GM13976 (cell line): ENCODE measurements at regions not wholly inside any gene's neighbourhood (a gene's known extent, or its start where the extent isn't known, plus 50 kb on each side); places are given as distances from the start of the nearest gene placed in this dataset.

Experiments
- DNase-seq: peaks from one replicate; pipeline ENCODE4 v3.0.0; 2012; ENCODE audit warnings: low spot score
- in situ Hi-C: fragments of 300-500 bp; cut with MboI; formaldehyde crosslinking; loops from one replicate; pipeline ENCODE4 v1.12.0; 2022; ENCODE audit warnings: low sequenced_read_pairs, mixed read lengths, inconsistent platforms; ENCODE audit not compliant: unreplicated experiment
- TF ChIP-seq, protein P1 (sequence below): IDR thresholded peaks from 2 replicates; pipeline ENCODE4 v1.5.1; 2012; ENCODE audit warnings: borderline replicate concordance, mild to moderate bottlenecking; ENCODE audit not compliant: insufficient read depth; ENCODE audit errors: extremely low read depth, missing control alignments, control extremely low read depth

DNA sequence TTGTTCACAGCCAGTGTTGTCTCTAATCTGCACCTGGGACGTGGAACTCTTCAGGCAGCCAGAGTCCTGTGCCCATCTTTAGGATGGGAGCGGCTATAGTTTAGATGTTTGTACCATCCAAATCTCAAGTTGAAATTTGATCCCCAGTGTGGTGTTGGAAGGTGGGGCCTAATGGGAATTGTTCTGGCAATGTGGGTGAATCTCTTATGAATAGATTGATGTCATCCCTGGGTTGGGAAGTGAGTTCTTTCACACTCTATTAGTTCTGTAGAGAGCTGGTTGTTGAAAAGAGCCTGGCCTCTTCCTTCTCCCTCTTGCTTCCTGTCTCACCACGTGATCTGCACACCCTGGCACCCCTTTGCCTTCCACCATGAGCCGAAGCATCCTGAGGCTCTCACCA is 300.9 kb downstream of the TXNL1 start:
- in situ Hi-C loops = no loop called here
- TF ChIP-seq, protein P1, sequence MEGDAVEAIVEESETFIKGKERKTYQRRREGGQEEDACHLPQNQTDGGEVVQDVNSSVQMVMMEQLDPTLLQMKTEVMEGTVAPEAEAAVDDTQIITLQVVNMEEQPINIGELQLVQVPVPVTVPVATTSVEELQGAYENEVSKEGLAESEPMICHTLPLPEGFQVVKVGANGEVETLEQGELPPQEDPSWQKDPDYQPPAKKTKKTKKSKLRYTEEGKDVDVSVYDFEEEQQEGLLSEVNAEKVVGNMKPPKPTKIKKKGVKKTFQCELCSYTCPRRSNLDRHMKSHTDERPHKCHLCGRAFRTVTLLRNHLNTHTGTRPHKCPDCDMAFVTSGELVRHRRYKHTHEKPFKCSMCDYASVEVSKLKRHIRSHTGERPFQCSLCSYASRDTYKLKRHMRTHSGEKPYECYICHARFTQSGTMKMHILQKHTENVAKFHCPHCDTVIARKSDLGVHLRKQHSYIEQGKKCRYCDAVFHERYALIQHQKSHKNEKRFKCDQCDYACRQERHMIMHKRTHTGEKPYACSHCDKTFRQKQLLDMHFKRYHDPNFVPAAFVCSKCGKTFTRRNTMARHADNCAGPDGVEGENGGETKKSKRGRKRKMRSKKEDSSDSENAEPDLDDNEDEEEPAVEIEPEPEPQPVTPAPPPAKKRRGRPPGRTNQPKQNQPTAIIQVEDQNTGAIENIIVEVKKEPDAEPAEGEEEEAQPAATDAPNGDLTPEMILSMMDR = no peak
- no peak for DNase-seq

DNA sequence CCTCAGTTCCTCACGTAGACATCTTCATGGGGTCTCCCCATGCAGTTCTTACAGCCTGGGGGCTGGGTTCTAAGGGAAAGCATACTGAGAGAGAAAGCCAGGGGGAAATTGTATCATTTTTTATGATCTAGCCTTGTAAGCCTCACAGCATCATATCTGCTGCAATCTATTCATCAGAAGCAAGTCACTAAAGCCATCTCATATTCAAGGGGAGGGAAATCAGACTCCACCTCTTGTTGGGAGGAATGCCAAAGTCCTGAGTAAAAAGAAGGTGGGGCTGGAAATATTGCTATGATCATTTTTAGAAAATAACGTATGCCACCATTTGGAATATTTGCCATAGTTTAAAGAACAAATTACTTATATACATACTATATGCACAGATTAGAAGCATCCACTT is 304.6 kb downstream of the TXNL1 start:
- DNase-seq = no peak
- TF ChIP-seq, protein P1 = no peak
- in situ Hi-C loops = no loop called here

DNA sequence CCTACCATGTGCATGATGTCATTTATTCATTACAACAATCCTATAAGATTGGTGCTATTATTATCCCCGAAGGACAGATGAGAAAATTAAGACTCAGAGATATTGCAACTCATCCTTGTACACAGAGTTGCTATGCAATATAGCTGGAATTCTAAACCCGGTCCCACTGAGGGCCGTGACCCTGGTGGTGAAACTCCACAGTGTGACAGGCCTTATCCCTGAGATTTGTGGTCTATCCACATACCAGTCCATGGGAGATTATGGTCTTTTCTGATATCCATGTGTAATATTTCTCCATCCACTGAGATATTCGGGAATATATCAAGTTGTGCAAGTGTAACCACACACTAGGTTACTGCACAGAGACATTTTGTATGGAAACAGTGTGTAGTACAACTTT is 305.2 kb downstream of the TXNL1 start:
- in situ Hi-C loops = no loop called here
- TF ChIP-seq, protein P1 = no peak
- no peak for DNase-seq

DNA sequence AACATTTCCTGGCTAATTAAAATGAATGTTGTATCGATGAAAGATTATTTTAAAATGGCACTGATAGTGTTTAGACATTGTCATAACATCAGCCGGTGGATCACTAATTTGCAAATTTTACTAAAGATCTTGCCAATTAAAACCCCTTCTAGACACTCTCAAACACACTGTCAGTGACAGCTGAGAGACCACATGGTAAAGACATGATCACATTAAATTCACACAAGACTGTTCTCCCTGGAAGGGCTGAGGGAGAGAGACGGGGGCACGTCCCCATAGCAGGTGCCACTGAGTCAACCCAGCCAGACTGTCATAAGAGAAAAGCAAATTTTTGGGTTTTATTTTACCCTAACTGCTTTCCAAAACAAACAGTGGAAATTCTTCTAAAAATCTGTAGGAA is 306.0 kb downstream of the TXNL1 start:
- TF ChIP-seq, protein P1 = no peak
- in situ Hi-C loops = no loop called here
- DNase-seq = no peak

DNA sequence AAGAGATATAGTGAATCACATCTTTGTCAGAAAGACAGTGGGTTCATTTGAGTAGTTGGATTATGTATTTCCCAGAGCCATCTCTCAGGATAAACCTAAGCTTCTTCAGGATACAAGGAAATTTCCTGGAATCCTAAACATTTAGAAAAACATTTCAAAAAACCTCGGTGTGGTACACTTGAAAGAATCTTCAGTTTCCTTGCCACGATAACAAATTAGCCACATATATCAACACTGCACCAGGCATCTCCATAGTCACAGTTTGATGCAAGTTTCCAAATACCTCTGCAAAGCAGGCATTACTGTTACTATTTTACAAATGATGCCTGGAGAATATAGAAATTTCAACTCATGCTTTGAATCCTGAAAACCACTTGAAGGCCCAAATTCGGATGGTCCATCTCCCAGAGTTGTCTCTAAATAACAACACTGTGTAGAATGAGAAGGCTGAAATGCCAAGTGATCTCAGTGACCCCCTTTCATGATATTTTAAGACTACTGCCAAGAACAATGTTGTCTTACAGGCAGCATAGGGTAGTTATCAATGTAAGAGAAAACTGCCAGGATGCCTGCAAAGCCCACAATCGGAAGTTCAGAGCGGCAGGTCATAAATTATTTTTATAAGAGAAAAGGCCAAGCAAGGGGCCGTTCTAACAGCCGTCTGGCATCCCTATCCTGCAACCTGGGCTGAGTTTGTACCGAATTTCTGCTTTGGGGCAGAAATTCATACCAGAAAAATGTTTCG is 307.9 kb downstream of the TXNL1 start:
- no peak for DNase-seq
- TF ChIP-seq, protein P1 = no peak
- in situ Hi-C loops = no loop called here

DNA sequence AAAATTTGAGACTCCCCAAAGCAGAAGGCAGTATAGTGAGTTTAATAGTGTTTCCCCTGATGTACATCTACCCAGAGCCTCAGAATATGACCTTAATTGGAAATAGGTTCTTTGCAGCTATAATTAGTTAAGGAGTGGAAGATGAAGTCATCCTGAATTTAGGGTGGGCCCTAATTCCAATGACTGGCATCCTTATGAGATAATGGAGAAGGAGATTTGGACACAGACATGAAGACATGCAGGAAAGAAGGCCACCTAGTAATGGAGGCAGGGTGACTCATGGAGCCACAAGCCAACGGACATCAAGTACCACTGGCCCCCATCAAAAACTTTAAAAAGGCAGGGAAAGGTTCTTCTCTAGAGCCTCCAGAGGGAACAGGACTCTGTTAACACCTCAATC is 308.9 kb downstream of the TXNL1 start:
- DNase-seq = no peak
- in situ Hi-C loops = no loop called here
- TF ChIP-seq, protein P1 = no peak
